Keratinocyte (primary cell): ENCODE measurements at regions not wholly inside any gene's neighbourhood (a gene's known extent, or its start where the extent isn't known, plus 50 kb on each side); places are given as distances from the start of the nearest gene placed in this dataset.

Experiments used
- DNase-seq: peaks from one replicate; pipeline ENCODE4 v3.0.0-alpha.2; 2011; ENCODE audit warnings: low read depth, missing footprints, low spot score
- FAIRE-seq: peaks from 2 replicates; lab custom pipeline; 2011; peaks lifted over from hg19 to GRCh38; lab: Jason Lieb, UNC
- H2AFZ ChIP-seq: 2 replicates; pipeline ENCODE4 v1.6.0; 2012; ENCODE audit warnings: low read length, control low read depth, inconsistent platforms; ENCODE audit not compliant: control insufficient read depth
- H3K27ac ChIP-seq: 2 replicates; pipeline ENCODE4 v1.5.1; 2011; ENCODE audit warnings: low read length; ENCODE audit not compliant: control insufficient read depth, insufficient read depth
- H3K27me3 ChIP-seq: 3 replicates; pipeline ENCODE4 v1.6.0; 2011; ENCODE audit warnings: low read length; ENCODE audit not compliant: control insufficient read depth, insufficient read depth; ENCODE audit errors: extremely low read depth
- H3K36me3 ChIP-seq, 2 experiments: 2 replicates in 1 of 2; 3 replicates in 1 of 2; pipeline ENCODE4 v1.5.1; 2011; ENCODE audit warnings: low read length in 2 of 2, mild to moderate bottlenecking in 1 of 2; ENCODE audit not compliant: control insufficient read depth in 2 of 2, insufficient read depth in 2 of 2; ENCODE audit errors: extremely low read depth in 1 of 2
- H3K4me1 ChIP-seq: 3 replicates; pipeline ENCODE4 v1.5.1; 2011; ENCODE audit warnings: low read length; ENCODE audit not compliant: control insufficient read depth, insufficient read depth; ENCODE audit errors: extremely low read depth
- H3K4me2 ChIP-seq: 3 replicates; pipeline ENCODE4 v1.6.0; 2011; ENCODE audit warnings: low read depth, low read length; ENCODE audit not compliant: control insufficient read depth, insufficient read depth; ENCODE audit errors: extremely low read depth
- H3K4me3 ChIP-seq, 3 experiments: fragments of 200-600 bp in 1 of 3; sonication (generic) in 1 of 3; 2 replicates in 2 of 3; 3 replicates in 1 of 3; pipeline ENCODE4 v1.5.1; 2011 to 2016; ENCODE audit warnings: low read length in 3 of 3, mild to moderate bottlenecking in 3 of 3, control low read depth in 2 of 3, inconsistent platforms in 1 of 3, low read depth in 1 of 3, mixed read lengths in 1 of 3, mixed run types in 1 of 3, moderate library complexity in 1 of 3; ENCODE audit not compliant: control insufficient read depth in 2 of 3, insufficient read depth in 2 of 3; ENCODE audit errors: extremely low read depth in 1 of 3
- H3K79me2 ChIP-seq: 2 replicates; pipeline ENCODE4 v1.6.0; 2012; ENCODE audit warnings: low read length; ENCODE audit not compliant: control insufficient read depth, insufficient read depth
- H3K9ac ChIP-seq: 3 replicates; pipeline ENCODE4 v1.6.0; 2011; ENCODE audit warnings: low read length; ENCODE audit not compliant: control insufficient read depth, insufficient read depth; ENCODE audit errors: extremely low read depth
- H3K9me1 ChIP-seq: 3 replicates; pipeline ENCODE4 v1.6.0; 2011; ENCODE audit warnings: low read length; ENCODE audit not compliant: control insufficient read depth, insufficient read depth; ENCODE audit errors: extremely low read depth
- H3K9me3 ChIP-seq: 2 replicates; pipeline ENCODE4 v1.5.1; 2012; ENCODE audit warnings: low read depth, low read length; ENCODE audit not compliant: control insufficient read depth
- H4K20me1 ChIP-seq: 3 replicates; pipeline ENCODE4 v1.6.0; 2011; ENCODE audit warnings: low read length; ENCODE audit not compliant: control insufficient read depth, insufficient read depth; ENCODE audit errors: extremely low read depth
- CTCF ChIP-seq, 3 experiments: IDR thresholded peaks in 1 of 3; conservative IDR thresholded peaks in 1 of 3; optimal IDR thresholded peaks in 1 of 3; 2 replicates in 2 of 3; 3 replicates in 1 of 3; pipeline versions ENCODE3 to v1.5.1; 2011; ENCODE audit warnings: low read length in 3 of 3, mild to moderate bottlenecking in 3 of 3, moderate library complexity in 2 of 3, control low read depth in 1 of 3, inconsistent platforms in 1 of 3; ENCODE audit not compliant: insufficient read depth in 2 of 3; ENCODE audit errors: extremely low read depth in 1 of 3
- EZH2 ChIP-seq: IDR thresholded peaks from one replicate; pipeline ENCODE4 v1.6.1; 2012; ENCODE audit warnings: inconsistent platforms, mild to moderate bottlenecking, low read length, moderate library complexity
- dilution Hi-C: fragments of 300-500 bp; cut with MboI; formaldehyde crosslinking; loops from one replicate; pipeline ENCODE4 v1.7.0; 2020; ENCODE audit warnings: low sequenced_read_pairs; ENCODE audit not compliant: extremely low pct_ligation_motif_present

GRCh38 chr7:52091996-52092395 lies 775.4 kb upstream of the COBL start:
- Histone ChIP-seq H3K4me1 (no peaks in the 10 kb centered on the region), H3K4me2 (no peak overlapping the region), H3K79me2 (no peaks in the 10 kb centered on the region), H3K9me1 (no peaks in the 10 kb centered on the region), H3K9ac (no peak overlapping the region), H3K4me3 (no peak overlapping the region), H4K20me1 (no peaks in the 10 kb centered on the region), H3K36me3 (no peaks in the 10 kb centered on the region), H2AFZ (no peak overlapping the region), H3K9me3 (no peaks in the 10 kb centered on the region), H3K27ac (no peak overlapping the region), H3K27me3 (no peaks in the 10 kb centered on the region)
- DNase-seq (no peak), FAIRE-seq (no peak)
- dilution Hi-C loops, result no loop called here
- TF ChIP-seq CTCF (optimal IDR thresholded peaks at IDR 0.05 in 1 of 3, IDR thresholded peaks at IDR 0.05 in 1 of 3, conservative IDR thresholded peaks at IDR 0.05 in 1 of 3; ENCODE audit: extremely low read depth in 1 of 3, insufficient read depth in 2 of 3, low read length in 3 of 3) (no peak), EZH2 (no peak)

GRCh38 chr7:52091101-52091500 lies 774.5 kb upstream of the COBL start:
- TF ChIP-seq EZH2 (no peak), CTCF (optimal IDR thresholded peaks at IDR 0.05 in 1 of 3, IDR thresholded peaks at IDR 0.05 in 1 of 3, conservative IDR thresholded peaks at IDR 0.05 in 1 of 3; ENCODE audit: extremely low read depth in 1 of 3, insufficient read depth in 2 of 3, low read length in 3 of 3) (no peak)
- Histone ChIP-seq H3K79me2 (no peaks in the 10 kb centered on the region), H3K9me3 (no peaks in the 10 kb centered on the region), H3K9ac (no peak overlapping the region), H4K20me1 (no peaks in the 10 kb centered on the region), H3K4me1 (no peaks in the 10 kb centered on the region), H2AFZ (no peak overlapping the region), H3K36me3 (no peaks in the 10 kb centered on the region), H3K4me3 (no peak overlapping the region), H3K27ac (no peak overlapping the region), H3K4me2 (no peak overlapping the region), H3K9me1 (no peaks in the 10 kb centered on the region), H3K27me3 (no peaks in the 10 kb centered on the region)
- dilution Hi-C loops, result no loop called here
- FAIRE-seq, result no peak
- no peak for DNase-seq
